Karpas-422 (cell line): ENCODE measurements at regions not wholly inside any gene's neighbourhood (a gene's known extent, or its start where the extent isn't known, plus 50 kb on each side); places are given as distances from the start of the nearest gene placed in this dataset.

Source experiments
- DNase-seq: peaks from one replicate; pipeline ENCODE4 v3.0.0-alpha.2; 2015
- H2AFZ ChIP-seq: fragments of 200-600 bp; sonication (generic); 2 replicates; pipeline ENCODE4 v1.6.1; 2014; ENCODE audit warnings: antibody characterized with exemption, low read length, mixed read lengths
- H3K27ac ChIP-seq: fragments of 200-600 bp; sonication (generic); 2 replicates; pipeline ENCODE4 v1.5.1; 2014; ENCODE audit warnings: mild to moderate bottlenecking, low read length, moderate library complexity
- H3K27me3 ChIP-seq: fragments of 200-600 bp; sonication (generic); 2 replicates; pipeline ENCODE4 v1.6.1; 2014; ENCODE audit warnings: low read length, mixed read lengths
- H3K36me3 ChIP-seq: fragments of 200-600 bp; sonication (generic); 2 replicates; pipeline ENCODE4 v1.6.1; 2014; ENCODE audit warnings: low read length, mixed read lengths; ENCODE audit not compliant: insufficient read depth
- H3K4me1 ChIP-seq: fragments of 200-600 bp; sonication (generic); 2 replicates; pipeline ENCODE4 v1.6.1; 2014; ENCODE audit warnings: mild to moderate bottlenecking, low read length, mixed read lengths
- H3K4me2 ChIP-seq: fragments of 200-600 bp; sonication (generic); 2 replicates; pipeline ENCODE4 v1.6.1; 2014; ENCODE audit warnings: low read length, low read depth, mild to moderate bottlenecking; ENCODE audit not compliant: poor library complexity, severe bottlenecking
- H3K4me3 ChIP-seq: fragments of 200-600 bp; sonication (generic); 2 replicates; pipeline ENCODE4 v1.5.1; 2014; ENCODE audit warnings: mild to moderate bottlenecking, antibody characterized with exemption, low read length, mixed read lengths
- H3K79me2 ChIP-seq: fragments of 200-600 bp; sonication (generic); 2 replicates; pipeline ENCODE4 v1.6.1; 2014; ENCODE audit warnings: mild to moderate bottlenecking, low read length, mixed read lengths
- H3K9ac ChIP-seq: fragments of 200-600 bp; sonication (generic); 2 replicates; pipeline ENCODE4 v1.6.0; 2014; ENCODE audit warnings: low read length
- H3K9me2 ChIP-seq: fragments of 200-600 bp; sonication (generic), shearing (Covaris generic); replicated peaks from 2 replicates; pipeline ENCODE4 v1.6.0; 2014; ENCODE audit warnings: mild to moderate bottlenecking, low read length, moderate library complexity; ENCODE audit not compliant: insufficient read depth
- H3K9me3 ChIP-seq: fragments of 300-700, 200-600 bp; sonication (generic); 2 replicates; pipeline ENCODE4 v1.6.1; 2014; ENCODE audit warnings: low read length, mixed read lengths
- H4K20me1 ChIP-seq: fragments of 200-600 bp; sonication (generic); 2 replicates; pipeline ENCODE4 v1.6.1; 2014; ENCODE audit warnings: mild to moderate bottlenecking, antibody characterized with exemption, low read length, low read depth; ENCODE audit not compliant: insufficient read depth

DNA sequence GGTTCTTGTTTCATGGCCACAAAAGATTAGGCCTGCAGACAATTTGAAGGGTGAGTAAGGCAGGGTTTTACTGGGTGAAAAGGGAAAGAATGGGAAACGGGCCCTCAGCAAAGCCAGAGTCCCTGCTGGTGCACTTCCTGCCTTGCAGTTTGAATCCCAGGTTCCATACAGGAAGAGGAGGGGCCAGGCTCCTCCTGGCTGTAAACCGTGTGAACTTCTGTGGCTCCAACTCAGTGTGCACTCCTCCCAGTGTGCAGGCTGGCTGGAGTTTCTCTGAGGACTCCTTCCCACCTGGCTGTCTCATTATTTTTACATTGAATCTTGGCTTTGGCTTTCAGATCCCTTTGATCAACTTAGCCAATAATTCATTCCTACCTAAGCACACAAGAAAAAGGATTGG is 367.1 kb upstream of the KLF4 start:
- no peak overlapping the region for H3K9ac ChIP-seq
- H4K20me1 ChIP-seq = no peaks in the 10 kb centered on the region
- H3K27ac ChIP-seq = no peak overlapping the region
- no peak for DNase-seq
- no peaks in the 10 kb centered on the region for H3K36me3 ChIP-seq
- no peaks in the 10 kb centered on the region for H3K9me2 ChIP-seq
- no peaks in the 10 kb centered on the region for H3K79me2 ChIP-seq
- no peaks in the 10 kb centered on the region for H3K4me1 ChIP-seq
- H3K9me3 ChIP-seq = no peaks in the 10 kb centered on the region
- H3K4me2 ChIP-seq = no peak overlapping the region
- H2AFZ ChIP-seq = no peak overlapping the region
- H3K4me3 ChIP-seq = no peak overlapping the region
- H3K27me3 ChIP-seq = no peaks in the 10 kb centered on the region

DNA sequence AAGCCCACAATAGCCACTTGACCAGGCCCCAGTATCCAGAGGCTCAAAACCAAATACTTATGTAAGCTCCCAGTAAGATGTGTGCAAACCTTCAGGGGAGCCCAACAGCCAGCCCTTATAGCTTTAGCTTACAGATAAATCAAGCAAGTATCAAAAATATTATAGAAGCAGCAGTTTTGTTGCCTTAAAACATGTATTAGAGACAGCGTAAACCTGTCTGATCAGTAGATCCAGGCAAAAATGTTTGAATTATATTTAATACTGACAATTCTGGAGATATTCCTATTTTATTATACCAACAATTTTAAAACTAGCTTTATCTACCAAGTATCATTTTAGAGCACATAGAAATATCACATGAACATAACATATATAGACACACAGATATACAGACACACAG is 365.6 kb upstream of the KLF4 start:
- no peaks in the 10 kb centered on the region for H3K27me3 ChIP-seq

DNA sequence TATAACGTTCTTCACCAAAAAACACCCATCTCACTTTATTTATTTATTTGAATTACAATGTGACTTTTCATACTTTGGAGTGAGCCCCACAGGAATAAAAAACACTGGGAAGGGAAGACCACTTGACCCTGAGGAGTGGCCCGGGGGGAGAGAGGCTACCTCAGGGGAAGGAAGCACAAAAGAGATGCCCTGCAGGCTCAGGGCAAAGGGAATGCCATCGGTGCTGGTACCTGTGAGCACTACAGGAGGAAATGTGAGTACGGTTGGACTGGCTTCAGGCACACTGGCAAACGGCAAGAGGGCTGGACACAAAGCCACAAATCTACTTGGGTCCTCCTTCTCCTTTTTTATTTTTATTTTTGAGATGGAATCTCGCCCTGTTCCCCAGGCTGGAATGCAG is 363.9 kb upstream of the KLF4 start:
- no peak for DNase-seq
- H3K4me3 ChIP-seq = no peak overlapping the region
- H2AFZ ChIP-seq = no peak overlapping the region

More for the DNA sequence above, 365.6 kb upstream of the KLF4 start:
- H3K27ac ChIP-seq = no peak overlapping the region
- no peak overlapping the region for H3K4me3 ChIP-seq
- H3K4me1 ChIP-seq = no peaks in the 10 kb centered on the region
- H3K9me3 ChIP-seq = no peaks in the 10 kb centered on the region
- H3K4me2 ChIP-seq = no peak overlapping the region
- no peaks in the 10 kb centered on the region for H3K79me2 ChIP-seq
- H2AFZ ChIP-seq = no peak overlapping the region
- no peaks in the 10 kb centered on the region for H4K20me1 ChIP-seq
- H3K36me3 ChIP-seq = no peaks in the 10 kb centered on the region
- no peaks in the 10 kb centered on the region for H3K9me2 ChIP-seq
- no peak overlapping the region for H3K9ac ChIP-seq
- DNase-seq = no peak

DNA sequence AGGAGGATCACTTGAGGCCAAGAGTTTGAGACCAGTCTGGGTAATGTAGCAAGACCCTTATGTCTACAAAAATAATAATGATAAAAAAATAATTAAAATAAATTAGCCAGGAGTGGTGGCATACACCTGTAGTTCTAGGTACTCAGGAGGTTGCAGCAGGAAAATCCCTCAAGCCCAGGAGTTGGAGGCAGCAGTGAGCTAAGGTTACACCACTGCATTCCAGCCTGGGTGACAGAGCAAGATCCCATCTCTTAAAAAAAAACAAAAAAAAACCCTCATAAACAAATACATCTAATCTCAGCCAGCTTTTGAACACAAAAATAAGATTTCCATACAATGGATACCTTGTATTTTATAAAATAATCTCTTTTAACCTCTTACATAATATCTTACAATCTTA is 363.3 kb upstream of the KLF4 start:
- Histone ChIP-seq H3K9me2 (no peaks in the 10 kb centered on the region), H3K27me3 (no peaks in the 10 kb centered on the region), H3K9me3 (no peaks in the 10 kb centered on the region), H2AFZ (no peak overlapping the region), H3K4me2 (no peak overlapping the region), H3K4me3 (no peak overlapping the region), H3K79me2 (no peaks in the 10 kb centered on the region), H3K27ac (no peak overlapping the region), H3K4me1 (no peaks in the 10 kb centered on the region), H4K20me1 (no peaks in the 10 kb centered on the region), H3K36me3 (no peaks in the 10 kb centered on the region), H3K9ac (no peak overlapping the region)
- DNase-seq = no peak

More for the DNA sequence above, 363.9 kb upstream of the KLF4 start:
- Histone ChIP-seq H3K9me3 (no peaks in the 10 kb centered on the region), H3K27ac (no peak overlapping the region), H3K4me1 (no peaks in the 10 kb centered on the region), H3K36me3 (no peaks in the 10 kb centered on the region), H3K9ac (no peak overlapping the region), H3K9me2 (no peaks in the 10 kb centered on the region), H3K79me2 (no peaks in the 10 kb centered on the region), H3K27me3 (no peaks in the 10 kb centered on the region), H4K20me1 (no peaks in the 10 kb centered on the region), H3K4me2 (no peak overlapping the region)

DNA sequence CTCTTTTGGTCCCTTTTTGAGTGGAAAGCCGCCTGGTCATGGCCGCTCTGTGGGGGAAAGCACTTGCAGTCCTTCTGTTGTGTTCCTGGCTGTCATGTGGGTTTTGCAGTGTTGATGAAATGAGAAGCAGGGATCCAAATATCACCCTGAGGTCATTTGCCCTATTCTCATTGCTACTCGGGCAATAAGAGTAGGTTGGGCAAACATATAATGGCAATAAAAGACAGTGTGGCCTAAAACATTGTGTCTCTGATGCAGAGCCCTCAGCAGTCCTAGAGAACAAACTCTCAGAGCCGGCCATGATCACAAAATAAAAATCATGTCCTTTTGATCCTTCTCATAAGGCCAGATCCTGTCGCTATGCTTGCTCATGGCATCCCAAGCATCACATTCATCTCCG is 361.1 kb upstream of the KLF4 start:
- Histone ChIP-seq H3K4me3 (no peak overlapping the region), H3K9me2 (no peaks in the 10 kb centered on the region), H3K27me3 (no peaks in the 10 kb centered on the region), H3K36me3 (no peaks in the 10 kb centered on the region), H3K9me3 (no peaks in the 10 kb centered on the region), H3K79me2 (no peaks in the 10 kb centered on the region), H4K20me1 (no peaks in the 10 kb centered on the region), H3K4me1 (no peaks in the 10 kb centered on the region), H2AFZ (no peak overlapping the region), H3K4me2 (no peak overlapping the region), H3K9ac (no peak overlapping the region), H3K27ac (no peak overlapping the region)
- DNase-seq = no peak

DNA sequence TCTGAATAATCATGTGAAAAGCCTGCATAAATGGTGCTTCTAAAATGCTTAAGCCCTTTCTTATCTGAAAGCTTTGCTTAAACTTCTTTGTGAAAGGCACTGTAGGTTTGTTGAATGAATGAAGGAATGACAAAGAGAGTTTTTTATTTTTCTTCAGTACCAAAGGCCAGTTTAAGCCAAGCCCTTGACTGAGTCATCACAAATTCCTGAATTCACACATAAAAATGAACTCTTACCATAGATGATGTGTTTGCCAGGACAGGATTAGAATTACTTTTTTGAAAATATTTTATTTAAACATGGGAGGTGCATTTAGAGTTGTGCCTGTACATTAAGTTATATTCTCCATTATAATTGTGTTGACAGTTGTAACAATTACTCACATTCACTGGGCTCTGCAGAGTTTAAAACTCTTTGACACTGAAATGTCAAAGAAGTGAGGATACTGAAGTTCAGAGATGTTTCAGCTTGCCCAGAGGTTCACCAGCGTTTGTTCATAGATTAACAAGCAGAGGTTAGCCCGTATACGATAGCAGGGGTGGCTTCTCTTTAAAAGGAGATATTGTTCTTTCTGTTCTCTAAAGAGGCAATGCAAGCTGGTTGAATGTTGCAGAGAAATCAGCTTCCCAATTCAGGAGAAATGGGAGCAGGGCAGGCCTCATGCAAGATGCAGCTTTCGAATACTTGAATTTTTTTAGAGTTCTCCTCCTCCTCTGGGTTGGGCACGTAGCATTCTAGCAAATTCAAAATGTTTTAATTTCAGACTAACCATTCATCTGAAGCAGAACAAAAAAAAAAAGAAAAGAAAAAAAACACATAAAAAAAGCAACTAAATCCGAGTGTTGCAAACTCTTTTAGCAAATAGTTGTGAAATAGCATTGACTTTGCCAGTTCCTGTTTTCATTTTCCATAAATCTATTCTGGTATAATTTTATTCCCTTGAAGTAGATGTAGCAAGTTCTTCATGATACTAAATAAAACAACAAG is 358.7 kb upstream of the KLF4 start:
- Histone ChIP-seq H3K79me2 (no peaks in the 10 kb centered on the region), H3K4me3 (no peak overlapping the region), H4K20me1 (no peaks in the 10 kb centered on the region), H2AFZ (no peak overlapping the region), H3K9me2 (no peaks in the 10 kb centered on the region), H3K27ac (no peak overlapping the region), H3K4me1 (no peaks in the 10 kb centered on the region), H3K9me3 (no peaks in the 10 kb centered on the region), H3K36me3 (no peaks in the 10 kb centered on the region), H3K4me2 (no peak overlapping the region), H3K9ac (no peak overlapping the region), H3K27me3 (no peaks in the 10 kb centered on the region)
- DNase-seq = no peak

DNA sequence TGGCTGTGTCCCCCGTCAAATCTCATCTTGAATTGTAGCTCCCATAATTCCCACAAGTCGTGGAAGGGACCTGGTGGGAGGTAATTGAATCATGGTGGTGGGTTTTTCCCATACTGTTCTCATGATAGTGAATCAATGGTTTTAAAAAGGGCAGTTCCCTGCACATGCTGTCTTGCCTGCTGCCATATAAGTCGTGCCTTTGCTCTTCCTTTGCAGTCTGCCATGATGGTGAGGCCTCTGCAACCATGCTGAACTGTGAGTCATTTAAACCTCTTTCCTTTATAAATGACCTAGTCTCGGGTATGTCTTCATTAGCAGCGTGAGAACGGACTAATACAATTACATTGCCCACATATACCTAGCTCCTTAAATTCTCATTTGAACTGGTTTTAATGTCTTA is 353.0 kb upstream of the KLF4 start:
- no peaks in the 10 kb centered on the region for H3K79me2 ChIP-seq
- H3K4me2 ChIP-seq = no peak overlapping the region
- no peaks in the 10 kb centered on the region for H3K36me3 ChIP-seq
- H3K4me3 ChIP-seq = no peak overlapping the region
- H2AFZ ChIP-seq = no peak overlapping the region
- no peaks in the 10 kb centered on the region for H3K4me1 ChIP-seq
- no peak for DNase-seq
- no peaks in the 10 kb centered on the region for H4K20me1 ChIP-seq
- no peak overlapping the region for H3K9ac ChIP-seq
- no peaks in the 10 kb centered on the region for H3K27me3 ChIP-seq
- no peaks in the 10 kb centered on the region for H3K9me2 ChIP-seq
- H3K27ac ChIP-seq = no peak overlapping the region
- no peaks in the 10 kb centered on the region for H3K9me3 ChIP-seq

DNA sequence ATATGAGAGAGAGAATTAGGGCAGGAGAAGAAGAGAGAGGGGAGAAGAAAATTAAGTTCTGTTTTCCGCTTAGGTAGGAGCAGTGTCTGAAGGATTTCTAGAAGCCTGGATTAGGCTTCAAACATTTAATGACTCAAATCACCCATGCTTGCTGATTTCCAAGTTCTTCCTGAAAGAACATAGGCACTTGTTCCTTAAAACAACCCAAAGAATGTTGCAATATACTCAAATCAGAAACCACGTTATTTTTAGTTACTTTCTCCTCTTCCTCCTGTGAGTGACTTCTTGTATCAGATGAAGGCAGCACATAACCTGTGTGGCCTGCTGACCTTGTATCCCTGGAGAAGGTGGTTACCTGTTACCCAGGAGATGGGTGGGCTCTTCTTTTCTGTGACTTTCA is 351.5 kb upstream of the KLF4 start:
- H3K79me2 ChIP-seq = no peaks in the 10 kb centered on the region
- H3K4me1 ChIP-seq = no peaks in the 10 kb centered on the region
- H3K9ac ChIP-seq = no peak overlapping the region
- no peak overlapping the region for H2AFZ ChIP-seq
- H3K4me3 ChIP-seq = no peak overlapping the region
- H3K36me3 ChIP-seq = no peaks in the 10 kb centered on the region
- H3K9me2 ChIP-seq = no peaks in the 10 kb centered on the region
- H3K27me3 ChIP-seq = no peaks in the 10 kb centered on the region
- no peaks in the 10 kb centered on the region for H4K20me1 ChIP-seq
- H3K4me2 ChIP-seq = no peak overlapping the region
- no peaks in the 10 kb centered on the region for H3K9me3 ChIP-seq
- DNase-seq = no peak
- no peak overlapping the region for H3K27ac ChIP-seq
